H9 (cell line): ENCODE measurements at regions not wholly inside any gene's neighbourhood (a gene's known extent, or its start where the extent isn't known, plus 50 kb on each side); places are given as distances from the start of the nearest gene placed in this dataset.

Experiments
- DNase-seq: peaks from one replicate; pipeline ENCODE4 v3.0.0-alpha.2; 2017
- H2AFZ ChIP-seq: one replicate; pipeline ENCODE4 v1.6.1; 2013; ENCODE audit warnings: mild to moderate bottlenecking, low read length, control low read depth, moderate library complexity
- H2AK5ac ChIP-seq: 2 replicates; pipeline ENCODE4 v1.6.1; 2013; ENCODE audit warnings: low read length, control low read depth, mixed read lengths; ENCODE audit not compliant: insufficient read length
- H2BK120ac ChIP-seq: one replicate; pipeline ENCODE4 v1.6.1; 2013; ENCODE audit warnings: low read depth, mild to moderate bottlenecking, low read length, control low read depth, inconsistent platforms; ENCODE audit not compliant: poor library complexity, severe bottlenecking
- H2BK12ac ChIP-seq: 2 replicates; pipeline ENCODE4 v1.6.1; 2013; ENCODE audit warnings: low read length, control low read depth, mixed read lengths, low read depth; ENCODE audit not compliant: insufficient read length
- H2BK15ac ChIP-seq: 2 replicates; pipeline ENCODE4 v1.6.1; 2013; ENCODE audit warnings: low read depth, low read length, control low read depth
- H2BK20ac ChIP-seq: one replicate; pipeline ENCODE4 v1.6.1; 2013; ENCODE audit warnings: low read depth, mild to moderate bottlenecking, low read length, control low read depth, inconsistent platforms; ENCODE audit not compliant: poor library complexity, severe bottlenecking
- H2BK5ac ChIP-seq: 2 replicates; pipeline ENCODE4 v1.6.1; 2013; ENCODE audit warnings: low read length, control low read depth, mixed read lengths; ENCODE audit not compliant: insufficient read length
- H3K14ac ChIP-seq: 2 replicates; pipeline ENCODE4 v1.6.1; 2013; ENCODE audit warnings: low read length, control low read depth; ENCODE audit not compliant: insufficient read depth
- H3K18ac ChIP-seq: 2 replicates; pipeline ENCODE4 v1.6.1; 2013; ENCODE audit warnings: low read depth, mild to moderate bottlenecking, mixed read lengths, low read length, control low read depth; ENCODE audit not compliant: insufficient read length
- H3K23ac ChIP-seq: 2 replicates; pipeline ENCODE4 v1.6.1; 2013; ENCODE audit warnings: low read length, control low read depth, mixed read lengths, low read depth; ENCODE audit not compliant: insufficient read length
- H3K23me2 ChIP-seq: 2 replicates; pipeline ENCODE4 v1.6.1; 2013; ENCODE audit warnings: low read depth, mild to moderate bottlenecking, mixed read lengths, low read length, control low read depth; ENCODE audit not compliant: insufficient read length, poor library complexity, severe bottlenecking
- H3K27ac ChIP-seq: 2 replicates; pipeline ENCODE4 v1.5.1; 2013; ENCODE audit warnings: low read length, control low read depth, mixed read lengths, low read depth; ENCODE audit not compliant: insufficient read length
- H3K27me3 ChIP-seq: 2 replicates; pipeline ENCODE4 v1.6.1; 2013; ENCODE audit warnings: low read length, control low read depth, inconsistent platforms; ENCODE audit not compliant: insufficient read depth
- H3K4ac ChIP-seq: 2 replicates; pipeline ENCODE4 v1.6.1; 2013; ENCODE audit warnings: low read depth, mild to moderate bottlenecking, control low read depth, inconsistent platforms, low read length, moderate library complexity
- H3K4me1 ChIP-seq: 2 replicates; pipeline ENCODE4 v1.6.1; 2013; ENCODE audit warnings: low read length, control low read depth, inconsistent platforms; ENCODE audit not compliant: insufficient read depth
- H3K4me2 ChIP-seq: 2 replicates; pipeline ENCODE4 v1.6.1; 2013; ENCODE audit warnings: low read length, control low read depth, mixed read lengths; ENCODE audit not compliant: insufficient read length, insufficient read depth
- H3K56ac ChIP-seq: 2 replicates; pipeline ENCODE4 v1.6.1; 2013; ENCODE audit warnings: low read depth, mild to moderate bottlenecking, mixed read lengths, low read length, control low read depth; ENCODE audit not compliant: insufficient read length
- H3K79me1 ChIP-seq: 2 replicates; pipeline ENCODE4 v1.6.1; 2013; ENCODE audit warnings: low read depth, mild to moderate bottlenecking, moderate library complexity, low read length, control low read depth, inconsistent platforms; ENCODE audit not compliant: insufficient read depth, poor library complexity, severe bottlenecking
- H3K79me2 ChIP-seq: 2 replicates; pipeline ENCODE4 v1.6.1; 2013; ENCODE audit warnings: low read length, control low read depth, inconsistent platforms; ENCODE audit not compliant: insufficient read depth
- H3K9ac ChIP-seq: 2 replicates; pipeline ENCODE4 v1.6.1; 2013; ENCODE audit warnings: low read length, control low read depth, mixed read lengths; ENCODE audit not compliant: insufficient read length; ENCODE audit errors: extremely low read depth
- H3K9me3 ChIP-seq: one replicate; pipeline ENCODE4 v1.6.1; 2013; ENCODE audit warnings: low read depth, low read length, inconsistent platforms; ENCODE audit not compliant: control insufficient read depth
- H3T11ph ChIP-seq: one replicate; pipeline ENCODE4 v1.6.1; 2013; ENCODE audit warnings: mild to moderate bottlenecking, low read length, control low read depth, inconsistent platforms
- H4K20me1 ChIP-seq: one replicate; pipeline ENCODE4 v1.6.1; 2013; ENCODE audit not compliant: control insufficient read depth, insufficient read length, insufficient read depth
- H4K5ac ChIP-seq: 2 replicates; pipeline ENCODE4 v1.6.1; 2013; ENCODE audit warnings: low read depth, mild to moderate bottlenecking, mixed read lengths, low read length, control low read depth; ENCODE audit not compliant: insufficient read length
- H4K8ac ChIP-seq: replicated peaks from 2 replicates; pipeline ENCODE4 v1.6.1; 2013; ENCODE audit warnings: low read length, control low read depth, mixed read lengths, low read depth; ENCODE audit not compliant: insufficient read length
- H4K91ac ChIP-seq: 2 replicates; pipeline ENCODE4 v1.6.1; 2013; ENCODE audit warnings: low read depth, mild to moderate bottlenecking, moderate library complexity, mixed read lengths, low read length, control low read depth; ENCODE audit not compliant: insufficient read length
- H3K27ac Mint-ChIP-seq, 3 experiments: 2 replicates in 2 of 3; 3 replicates in 1 of 3; pipeline ENCODE4 v1.8.0; 2020 to 2021; ENCODE audit warnings: mixed read lengths in 3 of 3, mild to moderate bottlenecking in 1 of 3, moderate library complexity in 1 of 3
- H3K27me3 Mint-ChIP-seq: 2 replicates; pipeline ENCODE4 v1.8.0; 2021; ENCODE audit warnings: low read depth, mild to moderate bottlenecking, moderate library complexity, mixed read lengths
- H3K36me3 Mint-ChIP-seq, 3 experiments: 2 replicates in 2 of 3; 3 replicates in 1 of 3; pipeline ENCODE4 v1.8.0; 2020 to 2021; ENCODE audit warnings: low read depth in 3 of 3, mixed read lengths in 3 of 3; ENCODE audit not compliant: insufficient read depth in 1 of 3
- H3K4me1 Mint-ChIP-seq, 2 experiments: 2 replicates each; pipeline ENCODE4 v1.8.0; 2020; ENCODE audit warnings: mixed read lengths in 2 of 2
- H3K4me3 Mint-ChIP-seq, 2 experiments: 2 replicates in 1 of 2; 3 replicates in 1 of 2; pipeline ENCODE4 v1.8.0; 2020 to 2021; ENCODE audit warnings: mild to moderate bottlenecking in 2 of 2, mixed read lengths in 2 of 2, moderate library complexity in 1 of 2
- H3K9me3 Mint-ChIP-seq, 2 experiments: 2 replicates in 1 of 2; 3 replicates in 1 of 2; pipeline ENCODE4 v1.8.0; 2020; ENCODE audit warnings: mild to moderate bottlenecking in 2 of 2, mixed read lengths in 2 of 2, moderate library complexity in 1 of 2
- WGBS: extraction: QIAGEN DNeasy Blood & Tissue Kit; methylation state at CpG from one replicate; pipeline ENCODE4 v1.1.7; 2013; ENCODE audit warnings: missing lambda C conversion rate, low lambda C conversion rate, mixed read lengths; ENCODE audit not compliant: insufficient read length; ENCODE audit errors: extremely low coverage; 5-methylcytosine and 5-hydroxymethylcytosine counted together
- TF ChIP-seq, protein P1 (sequence below): fragments of 200-600 bp; sonication (generic); conservative IDR thresholded peaks from 3 replicates; pipeline ENCODE4 v1.8.0; 2021; ENCODE audit warnings: antibody characterized with exemption, mild to moderate bottlenecking

DNA sequence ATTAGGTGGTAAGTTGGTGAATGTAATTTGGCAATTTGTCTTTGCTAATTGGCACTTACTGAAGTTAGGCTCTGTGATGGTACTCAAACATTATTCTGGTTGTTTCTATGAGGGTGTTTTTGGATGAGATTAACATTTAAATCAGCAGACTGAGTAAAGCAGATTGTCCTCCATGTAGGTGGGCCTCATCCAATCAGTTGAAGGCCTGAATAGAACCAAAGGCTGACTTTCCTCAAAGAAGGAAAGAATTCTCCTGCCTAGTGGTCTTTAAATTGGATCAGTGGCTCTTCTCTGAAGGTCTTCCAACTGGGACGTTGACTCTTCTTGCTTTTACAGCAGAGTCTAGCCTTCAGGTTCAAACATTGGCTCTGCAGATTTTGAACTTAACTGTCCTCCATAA, 278.3 kb downstream of the KIF20B start:
- Histone ChIP-seq H2BK12ac (no peak overlapping the region), H4K5ac (no peak overlapping the region), H3K56ac (no peak overlapping the region), H3K4me1 (0 out of 2 replicates have a peak, but pooled peaks cover 3% of the 10 kb centered on the region), H3K9me3 (no peaks in the 10 kb centered on the region), H3K9ac (no peak overlapping the region), H2BK5ac (no peak overlapping the region), H2BK15ac (no peak overlapping the region), H4K20me1 (no peaks in the 10 kb centered on the region), H2AK5ac (no peak overlapping the region), H3K18ac (no peak overlapping the region), H2AFZ (no peak overlapping the region), H3K27ac (no peak overlapping the region), H3K27me3 (peaks cover 55% of the 10 kb centered on the region), H4K8ac (no peak overlapping the region), H3K4me2 (no peak overlapping the region), H3T11ph (no peak overlapping the region), H2BK120ac (no peak overlapping the region), H3K79me1 (no peaks in the 10 kb centered on the region), H3K23me2 (no peaks in the 10 kb centered on the region), H3K4ac (no peak overlapping the region), H2BK20ac (no peak overlapping the region), H3K23ac (no peak overlapping the region), H3K79me2 (no peaks in the 10 kb centered on the region), H4K91ac (no peak overlapping the region), H3K14ac (no peak overlapping the region)
- TF ChIP-seq, protein P1, sequence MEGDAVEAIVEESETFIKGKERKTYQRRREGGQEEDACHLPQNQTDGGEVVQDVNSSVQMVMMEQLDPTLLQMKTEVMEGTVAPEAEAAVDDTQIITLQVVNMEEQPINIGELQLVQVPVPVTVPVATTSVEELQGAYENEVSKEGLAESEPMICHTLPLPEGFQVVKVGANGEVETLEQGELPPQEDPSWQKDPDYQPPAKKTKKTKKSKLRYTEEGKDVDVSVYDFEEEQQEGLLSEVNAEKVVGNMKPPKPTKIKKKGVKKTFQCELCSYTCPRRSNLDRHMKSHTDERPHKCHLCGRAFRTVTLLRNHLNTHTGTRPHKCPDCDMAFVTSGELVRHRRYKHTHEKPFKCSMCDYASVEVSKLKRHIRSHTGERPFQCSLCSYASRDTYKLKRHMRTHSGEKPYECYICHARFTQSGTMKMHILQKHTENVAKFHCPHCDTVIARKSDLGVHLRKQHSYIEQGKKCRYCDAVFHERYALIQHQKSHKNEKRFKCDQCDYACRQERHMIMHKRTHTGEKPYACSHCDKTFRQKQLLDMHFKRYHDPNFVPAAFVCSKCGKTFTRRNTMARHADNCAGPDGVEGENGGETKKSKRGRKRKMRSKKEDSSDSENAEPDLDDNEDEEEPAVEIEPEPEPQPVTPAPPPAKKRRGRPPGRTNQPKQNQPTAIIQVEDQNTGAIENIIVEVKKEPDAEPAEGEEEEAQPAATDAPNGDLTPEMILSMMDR = no peak
- H3K9me3 Mint-ChIP-seq = peaks cover 2 to 12% of the 10 kb centered on the region in 2 experiments; a peak in 3 of 5 replicates
- no peak overlapping the region for H3K27ac Mint-ChIP-seq
- H3K27me3 Mint-ChIP-seq = peaks cover 100% of the 10 kb centered on the region
- WGBS = no CpG with 5 or more reads among the region's 1 CpG
- H3K4me1 Mint-ChIP-seq = peaks cover 17 to 18% of the 10 kb centered on the region in 2 experiments
- H3K36me3 Mint-ChIP-seq = peaks cover 0 to 3% (median 0%) of the 10 kb centered on the region in 3 experiments; a peak in 1 of 7 replicates
- no peak for DNase-seq
- no peak overlapping the region for H3K4me3 Mint-ChIP-seq
